IMR-90 (cell line): ENCODE measurements at regions not wholly inside any gene's neighbourhood (a gene's known extent, or its start where the extent isn't known, plus 50 kb on each side); places are given as distances from the start of the nearest gene placed in this dataset.

Experiments
- ATAC-seq: fragments of 200-7000 bp; cut with Tn5 transposase; 2 replicates; pipeline ENCODE4 v1.9.1; 2020; ENCODE audit warnings: low read depth, mild to moderate bottlenecking, moderate library complexity
- BruUV-seq: library from RNA; stranded (reverse); fragments of 400-500 nt; replicated peaks from 2 replicates; lab custom pipeline; 2021; lab: Mats Ljungman, UMichigan
- CTCF ChIA-PET: fragments of 300-600 bp; formaldehyde crosslinking; extraction: SDS; loops from one replicate; lab custom pipeline; 2021; ENCODE audit warnings: antibody characterized with exemption; lab: Yijun Ruan, JAX
- POLR2A ChIA-PET: fragments of 300-600 bp; sonication (Branson Sonifier 250); formaldehyde crosslinking; loops from one replicate; lab custom pipeline; 2022; ENCODE audit warnings: antibody characterized with exemption; ENCODE audit not compliant: unreplicated experiment; lab: Charles Lee
- DNase-seq: peaks from one replicate; pipeline ENCODE4 v3.0.0; 2013
- H2AFZ ChIP-seq: replicated peaks from 2 replicates; pipeline ENCODE3; 2013; ENCODE audit warnings: low read length, mild to moderate bottlenecking; ENCODE audit not compliant: poor library complexity
- H2AK5ac ChIP-seq: 2 replicates; pipeline ENCODE4 v1.6.1; 2013; ENCODE audit warnings: low read depth, low read length, inconsistent platforms
- H2AK9ac ChIP-seq: replicated peaks from 2 replicates; pipeline ENCODE3; 2013; ENCODE audit warnings: mild to moderate bottlenecking, low read depth, low read length, moderate library complexity; ENCODE audit not compliant: poor library complexity
- H2BK120ac ChIP-seq: 2 replicates; pipeline ENCODE4 v1.6.1; 2013; ENCODE audit warnings: low read depth, low read length, inconsistent platforms
- H2BK15ac ChIP-seq: 3 replicates; pipeline ENCODE4 v1.6.1; 2013; ENCODE audit warnings: low read depth, low read length, inconsistent platforms
- H2BK20ac ChIP-seq: 2 replicates; pipeline ENCODE4 v1.6.1; 2013; ENCODE audit warnings: low read depth, mild to moderate bottlenecking, inconsistent platforms, low read length, moderate library complexity
- H2BK5ac ChIP-seq: 2 replicates; pipeline ENCODE4 v1.6.1; 2013; ENCODE audit warnings: mild to moderate bottlenecking, low read depth, low read length, inconsistent platforms; ENCODE audit not compliant: poor library complexity, severe bottlenecking
- H3K14ac ChIP-seq: replicated peaks from 2 replicates; pipeline ENCODE4 v1.6.1; 2013; ENCODE audit warnings: low read depth, low read length, inconsistent platforms
- H3K18ac ChIP-seq: 2 replicates; pipeline ENCODE4 v1.6.1; 2013; ENCODE audit warnings: low read depth, low read length, control low read depth
- H3K23ac ChIP-seq: 2 replicates; pipeline ENCODE4 v1.6.1; 2013; ENCODE audit warnings: low read depth, low read length, inconsistent platforms
- H3K27ac ChIP-seq: 2 replicates; pipeline ENCODE4 v1.5.1; 2013; ENCODE audit warnings: mild to moderate bottlenecking, control low read depth, low read length; ENCODE audit not compliant: insufficient read depth
- H3K27me3 ChIP-seq: 2 replicates; pipeline ENCODE4 v1.6.1; 2013; ENCODE audit warnings: low read length; ENCODE audit not compliant: control insufficient read depth, insufficient read depth
- H3K36me3 ChIP-seq: 2 replicates; pipeline ENCODE4 v1.6.1; 2013; ENCODE audit warnings: low read length, mixed read lengths; ENCODE audit not compliant: control insufficient read depth, insufficient read depth
- H3K4ac ChIP-seq: 2 replicates; pipeline ENCODE4 v1.6.1; 2013; ENCODE audit warnings: low read depth, low read length, inconsistent platforms
- H3K4me1 ChIP-seq: 2 replicates; pipeline ENCODE4 v1.6.1; 2013; ENCODE audit warnings: low read length, mixed read lengths; ENCODE audit not compliant: control insufficient read depth, insufficient read depth
- H3K4me2 ChIP-seq: 2 replicates; pipeline ENCODE4 v1.6.1; 2013; ENCODE audit warnings: low read depth, mild to moderate bottlenecking, control low read depth, low read length, moderate library complexity
- H3K4me3 ChIP-seq: 2 replicates; pipeline ENCODE4 v1.5.1; 2013; ENCODE audit warnings: low read depth, mild to moderate bottlenecking, control low read depth, low read length, moderate library complexity; ENCODE audit not compliant: insufficient read depth
- H3K56ac ChIP-seq: 2 replicates; pipeline ENCODE4 v1.6.1; 2013; ENCODE audit warnings: low read length, inconsistent platforms; ENCODE audit not compliant: insufficient read depth; ENCODE audit errors: extremely low read depth
- H3K79me1 ChIP-seq, 2 experiments: 2 replicates each; pipeline ENCODE4 v1.6.1; 2013; ENCODE audit warnings: low read length in 2 of 2, inconsistent platforms in 1 of 2, low read depth in 1 of 2
- H3K9ac ChIP-seq: 2 replicates; pipeline ENCODE4 v1.6.1; 2013; ENCODE audit warnings: low read depth, low read length, control low read depth
- H3K9me1 ChIP-seq: 2 replicates; pipeline ENCODE4 v1.6.1; 2013; ENCODE audit warnings: low read length, inconsistent platforms; ENCODE audit not compliant: insufficient read depth
- H3K9me3 ChIP-seq: 2 replicates; pipeline ENCODE4 v1.6.1; 2013; ENCODE audit warnings: low read length; ENCODE audit not compliant: control insufficient read depth, insufficient read depth
- H4K20me1 ChIP-seq: 2 replicates; pipeline ENCODE4 v1.6.1; 2013; ENCODE audit warnings: low read length, inconsistent platforms; ENCODE audit not compliant: insufficient read depth
- H4K5ac ChIP-seq: 2 replicates; pipeline ENCODE4 v1.6.1; 2013; ENCODE audit warnings: mild to moderate bottlenecking, low read depth, low read length, control low read depth
- H4K8ac ChIP-seq, 2 experiments: 2 replicates each; pipeline ENCODE4 v1.6.1; 2013; ENCODE audit warnings: low read depth in 2 of 2, low read length in 2 of 2, control low read depth in 1 of 2, inconsistent platforms in 1 of 2
- H4K91ac ChIP-seq: 2 replicates; pipeline ENCODE4 v1.6.1; 2013; ENCODE audit warnings: low read depth, low read length, inconsistent platforms; ENCODE audit not compliant: insufficient read depth
- BHLHE40 ChIP-seq: fragments of 150-350 bp; IDR thresholded peaks from 2 replicates; pipeline ENCODE4 v1.6.1; 2016; ENCODE audit warnings: mild to moderate bottlenecking, low read depth, low read length
- FOS ChIP-seq: fragments of 150-350 bp; IDR thresholded peaks from 2 replicates; pipeline ENCODE4 v1.6.1; 2016; ENCODE audit warnings: low read depth, low read length
- MAZ ChIP-seq: IDR thresholded peaks from 2 replicates; pipeline ENCODE4 v1.6.1; 2012; ENCODE audit warnings: low read depth, mild to moderate bottlenecking, low read length, improper control_type of control experiment, moderate library complexity, borderline replicate concordance
- NFE2L2 ChIP-seq: fragments of 150-350 bp; IDR thresholded peaks from 2 replicates; pipeline ENCODE4 v1.6.1; 2016; ENCODE audit warnings: low read depth, mild to moderate bottlenecking, low read length
- POLR2A ChIP-seq: IDR thresholded peaks from 2 replicates; pipeline ENCODE4 v1.6.1; 2012; ENCODE audit warnings: mild to moderate bottlenecking, low read depth, low read length
- SMC3 ChIP-seq: fragments of 150-350 bp; IDR thresholded peaks from 2 replicates; pipeline ENCODE4 v1.6.1; 2016; ENCODE audit warnings: low read depth, mild to moderate bottlenecking, antibody characterized with exemption, low read length, moderate library complexity
- WGBS, 2 experiments: methylation state at CpG; one replicate each; pipeline versions ENCODE4 v1.1.5 to v1.1.7; 2013; ENCODE audit warnings: missing lambda C conversion rate in 2 of 2; ENCODE audit not compliant: insufficient read length in 1 of 2; ENCODE audit errors: extremely low coverage in 2 of 2; 5-methylcytosine and 5-hydroxymethylcytosine counted together
- dilution Hi-C: fragments of 300-500 bp; cut with HindIII; formaldehyde crosslinking; loops from one replicate; pipeline ENCODE4 v1.14.3; 2018; ENCODE audit warnings: low sequenced_read_pairs; ENCODE audit not compliant: unreplicated experiment
- in situ Hi-C: fragments of 300-500 bp; cut with MboI; formaldehyde crosslinking; loops from 3 replicates; pipeline ENCODE4 v1.14.3; 2019; ENCODE audit warnings: low sequenced_read_pairs, inconsistent platforms, mixed read lengths
- intact Hi-C: fragments of 100-400 bp; cut with micrococcal nuclease; formaldehyde crosslinking; loops from 2 replicates; pipeline ENCODE4 v1.10.0; 2022

GRCh38 chr9:7238247-7238637 lies 480.5 kb downstream of the KDM4C start:
- POLR2A ChIA-PET, result no interaction called here
- H2AK9ac ChIP-seq, result no peak overlapping the region
- ATAC-seq, result no peak
- H3K9me3 ChIP-seq, result no peaks in the 10 kb centered on the region
- CTCF ChIA-PET, result interaction anchor here (1.2 to 1.4 kb wide), 2 partner anchors 9 to 185 kb away, joined by 3 to 4 read pairs; no protein-coding TSS in a partner anchor
- no CpG with 5 or more reads among the region's 2 CpGs for WGBS, 2 experiments
- H3K36me3 ChIP-seq, result no peaks in the 10 kb centered on the region
- no peak overlapping the region for H2AFZ ChIP-seq
- no peaks in the 10 kb centered on the region for H4K20me1 ChIP-seq
- no peak overlapping the region for H2BK20ac ChIP-seq
- no TSS peak for BruUV-seq
- dilution Hi-C loops (no loop called here), intact Hi-C loops (no loop called here), in situ Hi-C loops (no loop called here)
- no peak overlapping the region for H3K56ac ChIP-seq
- H2AK5ac ChIP-seq, result no peak overlapping the region
- H2BK15ac ChIP-seq, result no peak overlapping the region
- no peaks in the 10 kb centered on the region for H3K27me3 ChIP-seq
- H3K14ac ChIP-seq, result no peak overlapping the region
- no peak overlapping the region for H3K27ac ChIP-seq
- no peaks in the 10 kb centered on the region for H3K79me1 ChIP-seq
- H3K9ac ChIP-seq, result no peak overlapping the region
- H2BK120ac ChIP-seq, result no peak overlapping the region
- DNase-seq, result no peak
- H3K9me1 ChIP-seq, result no peaks in the 10 kb centered on the region
- no peak overlapping the region for H3K4me2 ChIP-seq
- no peak overlapping the region for H3K4me3 ChIP-seq
- TF ChIP-seq BHLHE40, result no peak
- TF ChIP-seq FOS, result no peak
- no peak for TF ChIP-seq SMC3
- no peak for TF ChIP-seq MAZ
- no peak for TF ChIP-seq POLR2A
- no peak for TF ChIP-seq NFE2L2
- no peak overlapping the region for H4K8ac ChIP-seq
- H3K18ac ChIP-seq, result no peak overlapping the region
- no peak overlapping the region for H3K4ac ChIP-seq
- H4K91ac ChIP-seq, result no peak overlapping the region
- no peak overlapping the region for H2BK5ac ChIP-seq
- no peak overlapping the region for H3K23ac ChIP-seq
- no peak overlapping the region for H4K5ac ChIP-seq
- H3K4me1 ChIP-seq, result no peaks in the 10 kb centered on the region
